ENCODE measurements at regions not wholly inside any gene's neighbourhood (a gene's known extent, or its start where the extent isn't known, plus 50 kb on each side); places are given as distances from the start of the nearest gene placed in this dataset.

GRCh38 chr1:232477728-232478127 is 152.2 kb downstream of the SIPA1L2 start:
- peak; percentile 99 for DNase-seq (ENCODE audit: low read depth)

- DNase-seq (ENCODE audit: low read depth), result peak; percentile 48
These were observed 153.4 kb downstream of the SIPA1L2 start for GRCh38 chr1:232476538-232476950.

GRCh38 chr1:232474826-232475225 is 155.1 kb downstream of the SIPA1L2 start:
- DNase-seq (ENCODE audit: low read depth), result peak; percentile 35

GRCh38 chr1:232473900-232474299 is 156.0 kb downstream of the SIPA1L2 start:
- DNase-seq (ENCODE audit: low read depth), result no peak

- peak; percentile 89 for DNase-seq (ENCODE audit: low read depth)
These were observed 156.6 kb downstream of the SIPA1L2 start for GRCh38 chr1:232473324-232473723.

- peak; percentile 44 for DNase-seq (ENCODE audit: low read depth)
These were observed 157.4 kb downstream of the SIPA1L2 start for GRCh38 chr1:232472485-232473041.

- DNase-seq (ENCODE audit: low read depth), result peak; percentile 72
These were observed 158.7 kb downstream of the SIPA1L2 start for GRCh38 chr1:232471250-232471649.

GRCh38 chr1:232470711-232471110 is 159.2 kb downstream of the SIPA1L2 start:
- peak; percentile 27 for DNase-seq (ENCODE audit: low read depth)

DNA sequence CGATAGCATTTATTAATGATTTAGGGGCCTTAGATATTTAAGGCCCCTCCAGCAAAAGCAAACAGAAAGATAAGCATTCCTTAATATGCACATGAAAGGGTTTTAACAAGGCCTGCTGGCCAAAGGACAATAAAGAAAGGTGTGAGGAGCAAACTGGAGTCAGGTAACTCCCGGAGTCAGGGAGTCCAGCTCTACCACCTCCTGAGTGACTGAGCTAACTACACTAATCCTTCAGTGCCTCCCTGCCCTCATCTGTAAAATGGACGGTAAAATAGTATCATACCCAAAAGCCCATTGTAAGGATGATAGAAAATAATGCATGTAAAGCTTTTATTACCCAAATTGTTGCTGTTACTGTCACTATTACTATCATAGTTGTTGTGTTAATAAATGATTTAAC is 161.7 kb downstream of the SIPA1L2 start:
- no peak for DNase-seq (ENCODE audit: low read depth)

GRCh38 chr1:232467073-232467760 is 162.7 kb downstream of the SIPA1L2 start:
- DNase-seq (ENCODE audit: low read depth), result no peak

DNA sequence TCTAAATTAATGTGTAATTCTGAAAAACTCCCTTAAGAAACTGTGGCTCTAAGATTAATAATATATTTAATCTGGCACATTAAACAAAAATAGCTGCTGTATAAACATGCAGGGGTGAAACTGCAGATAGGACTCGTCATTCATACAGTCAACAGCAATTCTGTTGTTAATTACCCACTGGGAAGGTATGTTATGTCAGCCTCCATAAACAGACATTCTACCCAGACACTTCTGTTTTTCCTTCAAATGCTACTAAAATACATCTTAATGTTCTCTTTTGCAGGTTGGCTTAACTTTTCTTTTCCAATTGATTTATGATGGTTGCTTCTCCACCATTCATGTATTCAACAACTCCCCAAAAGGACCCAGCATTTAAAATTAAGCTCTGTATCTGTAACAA is 165.6 kb downstream of the SIPA1L2 start:
- DNase-seq (ENCODE audit: low read depth), result no peak

- DNase-seq (ENCODE audit: low read depth), result no peak
These were observed 166.7 kb downstream of the SIPA1L2 start for GRCh38 chr1:232463225-232463624.

GRCh38 chr1:232462213-232462612 is 167.7 kb downstream of the SIPA1L2 start:
- peak; percentile 65 for DNase-seq (ENCODE audit: low read depth)

DNA sequence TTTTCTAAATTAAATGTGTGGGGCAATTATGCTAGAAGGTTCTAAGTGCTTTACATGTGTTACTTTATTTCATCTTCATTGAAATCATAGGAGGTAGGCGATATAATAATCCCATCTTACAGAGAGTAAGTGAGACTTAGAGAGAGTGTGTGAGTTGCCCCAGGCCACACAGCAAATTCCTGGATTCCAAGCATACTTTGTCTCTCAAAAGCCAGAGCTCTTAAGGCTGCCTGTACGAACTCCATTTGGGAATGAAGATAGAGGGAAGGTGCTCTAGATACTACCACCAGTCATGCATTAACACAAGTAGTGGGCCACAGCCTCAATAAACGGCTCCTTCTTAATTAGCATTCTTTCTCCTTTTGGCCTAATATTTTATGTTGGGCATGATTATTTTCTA is 170.1 kb downstream of the SIPA1L2 start:
- DNase-seq (ENCODE audit: low read depth), result peak; percentile 63

- peak; percentile 41 for DNase-seq (ENCODE audit: low read depth)
These were observed 170.8 kb downstream of the SIPA1L2 start for GRCh38 chr1:232459087-232459486.

DNA sequence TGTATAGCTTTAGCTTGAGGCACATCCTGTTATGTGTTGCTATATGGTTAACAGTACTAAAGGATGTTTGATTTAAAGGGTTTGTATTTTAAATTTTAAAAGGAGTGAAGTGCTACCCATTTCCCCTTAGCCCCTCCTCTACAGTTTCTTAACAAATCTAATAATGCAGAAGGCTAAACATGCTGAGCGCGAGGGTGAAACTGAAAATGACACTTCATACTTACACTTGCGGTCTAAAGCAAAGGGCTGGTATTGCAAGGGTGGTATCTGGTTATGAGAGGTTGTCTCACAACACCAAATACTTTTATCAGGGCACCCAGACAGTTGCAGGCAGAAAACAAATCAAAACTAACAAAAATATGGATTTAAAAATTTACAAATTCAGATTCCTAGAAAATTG is 172.3 kb downstream of the SIPA1L2 start:
- DNase-seq (ENCODE audit: low read depth), result peak; percentile 39

DNA sequence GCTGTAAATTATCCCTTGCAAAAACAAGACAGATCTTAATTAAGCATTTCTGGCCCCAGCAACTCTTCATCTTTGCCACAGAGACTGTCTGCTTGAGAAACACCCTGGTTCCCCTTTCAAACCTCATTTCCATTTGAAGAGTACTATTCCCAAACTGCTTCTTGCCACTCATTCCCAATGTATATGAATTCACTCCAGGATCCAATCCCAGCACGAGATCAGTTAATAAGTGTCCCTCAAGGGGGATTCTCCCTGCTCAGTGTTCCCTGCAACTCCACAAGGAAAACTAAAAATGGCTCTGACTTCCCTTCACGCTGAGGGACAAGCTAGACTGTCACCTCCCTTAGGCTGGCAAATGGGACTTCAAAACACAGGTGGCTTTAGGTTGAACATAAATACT is 173.2 kb downstream of the SIPA1L2 start:
- DNase-seq (ENCODE audit: low read depth), result no peak

DNA sequence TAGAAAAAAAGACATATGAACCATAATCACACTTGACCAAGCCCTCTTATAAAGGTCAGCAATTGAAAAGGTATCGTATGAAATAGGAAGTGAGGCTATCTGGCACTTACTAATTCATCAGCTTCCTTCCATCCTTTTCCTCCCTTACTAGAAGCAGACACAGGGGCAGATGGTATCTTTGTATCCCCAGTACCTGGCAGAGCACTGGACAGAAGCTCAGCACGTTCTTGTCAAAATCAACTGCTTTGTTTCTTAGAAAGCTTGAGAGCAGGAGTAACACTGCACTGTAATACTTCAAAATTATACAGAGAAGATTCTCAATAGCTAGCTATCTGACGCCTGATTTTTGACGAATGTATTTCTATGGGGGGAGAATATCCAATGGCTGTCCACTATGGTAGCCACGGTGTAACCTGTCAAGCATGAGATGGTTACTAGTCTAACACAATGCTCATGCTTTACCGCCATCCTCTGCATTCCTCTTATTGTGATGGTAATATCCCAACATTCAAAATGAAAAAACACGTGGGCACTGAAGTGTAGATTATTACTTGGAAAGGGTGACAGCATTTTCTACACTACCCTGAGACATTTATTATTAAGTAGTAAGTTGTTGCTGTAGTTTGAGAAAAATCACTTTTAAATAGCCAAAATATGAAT is 175.6 kb downstream of the SIPA1L2 start:
- no peak for DNase-seq (ENCODE audit: low read depth)

DNA sequence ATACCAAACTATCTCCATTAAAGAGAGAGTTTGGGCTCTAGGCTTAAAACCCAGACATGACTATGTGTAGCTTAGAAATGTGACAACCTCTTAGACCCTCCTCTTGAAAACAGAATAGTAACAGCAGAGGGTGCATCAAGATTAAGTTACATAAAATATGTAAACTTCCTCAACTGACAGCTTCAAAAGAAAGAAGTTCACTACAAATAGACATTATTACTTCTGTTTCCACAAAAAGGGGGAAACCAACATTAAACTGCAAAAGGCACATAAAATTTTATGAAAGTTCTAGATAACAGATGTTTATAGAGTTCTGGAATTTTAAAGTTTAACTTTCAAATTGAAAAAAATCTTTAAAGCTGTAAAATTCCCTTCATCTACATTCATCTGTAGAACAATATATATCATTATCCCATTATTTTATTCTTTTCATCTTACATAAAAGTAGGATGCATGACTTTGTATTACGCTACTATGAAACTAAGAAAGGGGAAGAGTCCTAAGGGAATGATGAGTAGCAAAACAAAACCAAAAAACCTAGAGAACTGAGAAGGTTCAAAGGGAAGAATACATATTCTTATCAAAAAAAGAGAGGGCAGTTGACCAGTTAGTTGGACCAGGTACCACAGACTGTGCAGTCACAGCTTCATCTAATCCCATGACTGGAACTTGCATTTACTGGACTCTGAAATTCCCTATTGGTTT is 177.0 kb downstream of the SIPA1L2 start:
- DNase-seq (ENCODE audit: low read depth), result no peak

DNA sequence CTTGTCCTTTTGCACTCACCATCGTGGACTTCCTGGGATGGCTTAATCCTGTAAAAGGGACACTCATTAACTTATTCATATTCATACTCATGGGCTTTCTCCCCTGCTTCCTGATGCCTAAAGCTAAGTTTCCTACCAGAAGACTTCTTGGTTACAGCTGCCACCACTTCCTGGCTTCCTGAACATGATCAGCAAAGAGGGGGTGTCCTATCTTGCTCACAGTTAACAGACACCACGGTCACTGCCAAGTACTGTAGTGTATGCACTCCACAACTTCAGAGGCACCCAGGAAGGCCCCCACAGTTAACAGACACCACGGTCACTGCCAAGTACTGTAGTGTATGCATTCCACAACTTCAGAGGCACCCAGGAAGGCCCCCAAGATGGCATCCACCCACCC is 177.8 kb downstream of the SIPA1L2 start:
- peak; percentile 52 for DNase-seq (ENCODE audit: low read depth)

GRCh38 chr1:232451506-232451905 is 178.4 kb downstream of the SIPA1L2 start:
- DNase-seq (ENCODE audit: low read depth), result no peak

GRCh38 chr1:232450615-232451014 is 179.3 kb downstream of the SIPA1L2 start:
- DNase-seq (ENCODE audit: low read depth), result peak; percentile 35

GRCh38 chr1:232447125-232447524 is 182.8 kb downstream of the SIPA1L2 start:
- DNase-seq (ENCODE audit: low read depth), result no peak
